OCI-LY3 (cell line): ENCODE measurements at regions not wholly inside any gene's neighbourhood (a gene's known extent, or its start where the extent isn't known, plus 50 kb on each side); places are given as distances from the start of the nearest gene placed in this dataset.

ENCODE experiments used
- H2AFZ ChIP-seq: fragments of 200-600, 300-600 bp; shearing (Covaris generic); 2 replicates; pipeline ENCODE4 v1.6.0; 2014; ENCODE audit warnings: antibody characterized with exemption, low read depth, low read length
- H3K27ac ChIP-seq: fragments of 200-600, 300-600 bp; sonication (generic); 2 replicates; pipeline ENCODE4 v1.5.1; 2014; ENCODE audit warnings: mild to moderate bottlenecking, low read length, moderate library complexity, mixed read lengths
- H3K27me3 ChIP-seq: fragments of 200-600, 300-600 bp; sonication (generic); 2 replicates; pipeline ENCODE4 v1.6.1; 2014; ENCODE audit warnings: low read depth, low read length, mixed read lengths
- H3K36me3 ChIP-seq: fragments of 200-600, 300-600 bp; sonication (generic); replicated peaks from 2 replicates; pipeline ENCODE3; 2014; ENCODE audit warnings: low read depth, low read length, mixed read lengths
- H3K4me1 ChIP-seq: fragments of 300-600, 200-600 bp; sonication (generic); 2 replicates; pipeline ENCODE4 v1.6.1; 2014; ENCODE audit warnings: low read length, mixed read lengths
- H3K4me2 ChIP-seq: fragments of 200-600, 300-600 bp; sonication (generic); 2 replicates; pipeline ENCODE4 v1.6.1; 2014; ENCODE audit warnings: low read length, mixed read lengths
- H3K4me3 ChIP-seq: fragments of 300-600, 200-600 bp; sonication (generic); 2 replicates; pipeline ENCODE4 v1.5.1; 2014; ENCODE audit warnings: antibody characterized with exemption, mild to moderate bottlenecking, low read length, moderate library complexity
- H3K79me2 ChIP-seq: fragments of 300-600, 200-600 bp; shearing (Covaris generic); 2 replicates; pipeline ENCODE4 v1.6.1; 2014; ENCODE audit warnings: mild to moderate bottlenecking, low read length, mixed read lengths
- H3K9ac ChIP-seq: fragments of 300-600, 200-600 bp; shearing (Covaris generic); 2 replicates; pipeline ENCODE4 v1.6.0; 2014; ENCODE audit warnings: mild to moderate bottlenecking, low read length, moderate library complexity
- H3K9me3 ChIP-seq: fragments of 200-600, 300-600 bp; shearing (Covaris generic); 2 replicates; pipeline ENCODE4 v1.6.1; 2014; ENCODE audit warnings: low read length, mixed read lengths; ENCODE audit not compliant: insufficient read depth
- H4K20me1 ChIP-seq: fragments of 200-600, 300-600 bp; sonication (generic); 2 replicates; pipeline ENCODE4 v1.6.1; 2016; ENCODE audit warnings: low read length, mixed read lengths; ENCODE audit not compliant: insufficient read depth
- CTCF ChIP-seq: fragments of 200-600, 300-600 bp; sonication (generic); IDR thresholded peaks from 2 replicates; pipeline ENCODE4 v1.5.1; 2014; ENCODE audit warnings: antibody characterized with exemption, low read length, low read depth
- EZH2phosphoT487 ChIP-seq: fragments of 200-600 bp; shearing (Covaris generic); IDR thresholded peaks from 2 replicates; pipeline ENCODE4 v1.6.1; 2018; ENCODE audit warnings: antibody characterized with exemption, mixed run types, low read depth

GRCh38 chr5:71978216-71978615 lies 129.1 kb upstream of the MAP1B start:
- no peaks in the 10 kb centered on the region for H3K36me3 ChIP-seq
- H3K79me2 ChIP-seq, result no peaks in the 10 kb centered on the region

GRCh38 chr5:71982717-71983395 lies 124.4 kb upstream of the MAP1B start:
- Histone ChIP-seq H3K9ac (no peak overlapping the region), H3K27me3 (no peaks in the 10 kb centered on the region), H3K4me3 (no peak overlapping the region), H2AFZ (no peak overlapping the region), H3K9me3 (peaks cover 9% of the 10 kb centered on the region; the same call in 1 of the 2 replicates), H4K20me1 (no peaks in the 10 kb centered on the region), H3K27ac (no peak overlapping the region), H3K4me1 (no peaks in the 10 kb centered on the region), H3K4me2 (no peak overlapping the region), H3K79me2 (no peaks in the 10 kb centered on the region), H3K36me3 (no peaks in the 10 kb centered on the region)
- TF ChIP-seq EZH2phosphoT487 (no peak), CTCF (no peak)

More at GRCh38 chr5:71978216-71978615, 129.1 kb upstream of the MAP1B start:
- H2AFZ ChIP-seq, result no peak overlapping the region
- no peaks in the 10 kb centered on the region for H3K27me3 ChIP-seq
- no peaks in the 10 kb centered on the region for H4K20me1 ChIP-seq
- H3K4me3 ChIP-seq, result no peak overlapping the region
- H3K4me2 ChIP-seq, result no peak overlapping the region
- H3K9ac ChIP-seq, result no peak overlapping the region
- no peak overlapping the region for H3K27ac ChIP-seq
- H3K9me3 ChIP-seq, result peaks cover 5% of the 10 kb centered on the region; the same call in 1 of the 2 replicates
- TF ChIP-seq EZH2phosphoT487 (no peak), CTCF (no peak)
- H3K4me1 ChIP-seq, result 0 out of 2 replicates have a peak, but pooled peaks cover 3% of the 10 kb centered on the region

DNA sequence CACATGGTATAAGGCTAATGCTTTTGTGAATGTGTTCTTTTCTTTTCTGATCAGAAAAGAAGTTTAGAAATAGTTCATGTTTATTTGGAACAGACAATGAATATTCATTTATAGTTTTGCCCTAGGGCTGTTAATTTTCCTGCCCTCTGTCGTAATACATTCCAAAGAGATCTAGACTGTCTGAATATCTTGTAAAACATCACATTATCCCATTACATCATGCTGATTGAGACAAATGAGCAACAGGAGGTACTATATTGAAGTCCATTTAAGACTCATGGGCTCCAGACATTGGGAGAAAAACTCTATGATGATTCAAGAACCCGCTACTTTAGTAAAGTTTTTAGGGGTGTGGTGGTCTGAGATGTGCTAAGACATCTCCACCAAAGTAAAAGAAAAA lies 121.2 kb upstream of the MAP1B start:
- H3K4me3 ChIP-seq, result no peak overlapping the region
- H4K20me1 ChIP-seq, result no peaks in the 10 kb centered on the region
- H3K79me2 ChIP-seq, result no peaks in the 10 kb centered on the region
- no peak overlapping the region for H3K4me2 ChIP-seq
- no peak overlapping the region for H3K9ac ChIP-seq
- H3K4me1 ChIP-seq, result no peaks in the 10 kb centered on the region
- no peak overlapping the region for H2AFZ ChIP-seq
- H3K36me3 ChIP-seq, result no peaks in the 10 kb centered on the region
- peaks cover 9% of the 10 kb centered on the region; the same call in 1 of the 2 replicates for H3K9me3 ChIP-seq
- no peaks in the 10 kb centered on the region for H3K27me3 ChIP-seq
- H3K27ac ChIP-seq, result no peak overlapping the region
- TF ChIP-seq CTCF (no peak), EZH2phosphoT487 (no peak)

- Histone ChIP-seq H3K36me3 (no peaks in the 10 kb centered on the region), H2AFZ (no peak overlapping the region), H3K27ac (no peak overlapping the region), H3K79me2 (no peaks in the 10 kb centered on the region), H3K27me3 (no peaks in the 10 kb centered on the region), H3K9ac (no peak overlapping the region), H3K4me3 (no peak overlapping the region), H3K4me2 (no peak overlapping the region), H3K9me3 (no peaks in the 10 kb centered on the region), H3K4me1 (no peaks in the 10 kb centered on the region), H4K20me1 (no peaks in the 10 kb centered on the region)
- no peak for TF ChIP-seq EZH2phosphoT487
- TF ChIP-seq CTCF, result no peak
Observed at GRCh38 chr5:71988808-71989207, 118.5 kb upstream of the MAP1B start.
